NCI-H2081 treated with DMSO at 0.1 percent for 48 hours (cell line): ENCODE measurements at regions not wholly inside any gene's neighbourhood (a gene's known extent, or its start where the extent isn't known, plus 50 kb on each side); places are given as distances from the start of the nearest gene placed in this dataset.
A peak's percentile ranks its signal among the peaks of the same experiment; 100 is the strongest.
"Not testable (repeated sequence)": the region's sequence is repeated elsewhere in the genome, so short reads cannot be mapped to it uniquely, and the experiment has no call there.

Experiments used
- DNase-seq: peaks from one replicate; lab custom pipeline; 2025; lab: John Stamatoyannopoulos, UW

- DNase-seq: no peak
Observed at GRCh38 chr7:114806590-114807162, 115.2 kb upstream of the MDFIC start.

- DNase-seq: no peak
Observed at GRCh38 chr7:114812570-114812969, 109.3 kb upstream of the MDFIC start.

- DNase-seq: no peak
Observed at GRCh38 chr7:114813624-114814023, 108.3 kb upstream of the MDFIC start.

- DNase-seq: not testable (repeated sequence)
Observed at GRCh38 chr7:114817036-114817435, 104.9 kb upstream of the MDFIC start.

- DNase-seq: no peak
Observed at GRCh38 chr7:114818501-114818900, 103.4 kb upstream of the MDFIC start.

GRCh38 chr7:114819616-114820362 lies 102.1 kb upstream of the MDFIC start:
- no peak for DNase-seq

GRCh38 chr7:114821030-114821900 lies 100.6 kb upstream of the MDFIC start:
- no peak for DNase-seq

GRCh38 chr7:114822131-114822530 lies 99.8 kb upstream of the MDFIC start:
- DNase-seq: no peak

GRCh38 chr7:114822844-114823243 lies 99.0 kb upstream of the MDFIC start:
- no peak for DNase-seq

- no peak for DNase-seq
Observed at GRCh38 chr7:114823290-114823689, 98.6 kb upstream of the MDFIC start.

GRCh38 chr7:114825423-114825951 lies 96.4 kb upstream of the MDFIC start:
- DNase-seq: no peak

- DNase-seq: no peak
Observed at GRCh38 chr7:114830952-114831351, 90.9 kb upstream of the MDFIC start.

- no peak for DNase-seq
Observed at GRCh38 chr7:114832906-114833595, 88.8 kb upstream of the MDFIC start.

GRCh38 chr7:114835303-114835702 lies 86.6 kb upstream of the MDFIC start:
- no peak for DNase-seq

- peak; percentile 48 for DNase-seq
Observed at GRCh38 chr7:114835861-114836260, 86.0 kb upstream of the MDFIC start.

GRCh38 chr7:114842551-114843065 lies 79.3 kb upstream of the MDFIC start:
- no peak for DNase-seq

- DNase-seq: no peak
Observed at GRCh38 chr7:114843102-114843501, 78.8 kb upstream of the MDFIC start.

GRCh38 chr7:114851406-114852061 lies 70.4 kb upstream of the MDFIC start:
- no peak for DNase-seq

GRCh38 chr7:114852293-114852692 lies 69.6 kb upstream of the MDFIC start:
- no peak for DNase-seq

GRCh38 chr7:114853189-114853588 lies 68.7 kb upstream of the MDFIC start:
- no peak for DNase-seq

GRCh38 chr7:114854369-114854768 lies 67.5 kb upstream of the MDFIC start:
- no peak for DNase-seq
